ENCODE measurements at regions not wholly inside any gene's neighbourhood (a gene's known extent, or its start where the extent isn't known, plus 50 kb on each side); places are given as distances from the start of the nearest gene placed in this dataset.

DNA sequence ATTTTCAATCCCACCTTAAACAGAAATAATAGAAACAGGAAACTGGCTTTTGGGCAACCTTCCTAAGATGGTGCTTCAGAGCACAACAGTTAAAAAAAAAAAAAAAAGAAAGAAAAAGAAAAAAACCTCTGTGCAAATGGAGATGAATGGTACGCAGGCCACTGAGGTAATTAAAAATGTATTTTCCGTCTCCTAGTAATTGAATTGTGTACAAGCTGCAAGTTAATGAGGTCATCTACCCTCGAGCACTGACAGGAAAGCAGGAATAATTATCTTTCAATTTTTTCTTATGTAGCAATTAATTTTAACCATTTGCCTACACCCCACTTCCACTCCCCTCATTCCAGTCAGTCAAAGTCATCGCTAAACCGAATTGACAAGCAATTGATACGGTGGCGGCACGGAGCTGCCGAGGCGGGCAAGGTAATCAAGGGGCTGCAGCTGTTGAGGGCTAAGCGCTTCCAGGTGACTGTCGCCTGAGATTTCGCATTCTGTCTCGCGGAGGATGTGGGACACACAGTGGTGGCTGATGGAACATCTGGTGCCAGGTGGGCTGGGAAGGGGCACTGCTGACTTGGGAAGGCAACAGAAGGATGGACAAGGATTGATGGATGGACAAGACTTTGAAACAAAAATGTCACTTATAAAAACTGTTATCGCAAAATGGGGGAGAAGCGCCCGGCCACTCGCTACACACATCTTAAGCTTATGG lies 109.4 kb downstream of the RCN1 start:
- WGBS, 2 experiments = 90 to 91% methylated on average over 19 of the region's 19 CpGs
- H3K27me3 ChIP-seq (ENCODE audit: control insufficient read depth, insufficient read depth, low read length, poor library complexity, severe bottlenecking) = no peaks in the 10 kb centered on the region

GRCh38 chr11:32204751-32205150 lies 113.9 kb downstream of the RCN1 start:
- H3K27me3 ChIP-seq (ENCODE audit: control insufficient read depth, insufficient read depth, low read length, poor library complexity, severe bottlenecking) = no peaks in the 10 kb centered on the region
- no peaks in the 10 kb centered on the region for H3K9me3 ChIP-seq (ENCODE audit: control insufficient read depth, low read length)
- H3K36me3 ChIP-seq (ENCODE audit: control insufficient read depth, insufficient read depth, low read length) = no peaks in the 10 kb centered on the region
- H3K4me3 ChIP-seq (ENCODE audit: insufficient read depth, low read depth, low read length) = no peak overlapping the region
- 72 to 79% methylated on average over 5 of the region's 5 CpGs for WGBS, 2 experiments
- H3K27ac ChIP-seq (ENCODE audit: insufficient read depth, low read depth, low read length, poor library complexity, severe bottlenecking) = no peak overlapping the region
- no peaks in the 10 kb centered on the region for H3K4me1 ChIP-seq (ENCODE audit: control insufficient read depth, insufficient read depth, low read length)

More for the DNA sequence above, 109.4 kb downstream of the RCN1 start:
- H3K4me1 ChIP-seq (ENCODE audit: control insufficient read depth, insufficient read depth, low read length) = no peaks in the 10 kb centered on the region
- no peaks in the 10 kb centered on the region for H3K9me3 ChIP-seq (ENCODE audit: control insufficient read depth, low read length)
- no peaks in the 10 kb centered on the region for H3K36me3 ChIP-seq (ENCODE audit: control insufficient read depth, insufficient read depth, low read length)
- H3K4me3 ChIP-seq (ENCODE audit: insufficient read depth, low read depth, low read length) = no peak overlapping the region
- H3K27ac ChIP-seq (ENCODE audit: insufficient read depth, low read depth, low read length, poor library complexity, severe bottlenecking) = no peak overlapping the region

GRCh38 chr11:32210556-32210955 lies 119.7 kb downstream of the RCN1 start:
- 72 to 76% methylated on average over 5 to 6 of the region's 6 CpGs for WGBS, 2 experiments
- Histone ChIP-seq H3K36me3 (ENCODE audit: control insufficient read depth, insufficient read depth, low read length) (no peaks in the 10 kb centered on the region), H3K4me1 (ENCODE audit: control insufficient read depth, insufficient read depth, low read length) (no peaks in the 10 kb centered on the region), H3K27ac (ENCODE audit: insufficient read depth, low read depth, low read length, poor library complexity, severe bottlenecking) (no peak overlapping the region), H3K9me3 (ENCODE audit: control insufficient read depth, low read length) (no peaks in the 10 kb centered on the region), H3K4me3 (ENCODE audit: insufficient read depth, low read depth, low read length) (no peak overlapping the region), H3K27me3 (ENCODE audit: control insufficient read depth, insufficient read depth, low read length, poor library complexity, severe bottlenecking) (no peaks in the 10 kb centered on the region)

DNA sequence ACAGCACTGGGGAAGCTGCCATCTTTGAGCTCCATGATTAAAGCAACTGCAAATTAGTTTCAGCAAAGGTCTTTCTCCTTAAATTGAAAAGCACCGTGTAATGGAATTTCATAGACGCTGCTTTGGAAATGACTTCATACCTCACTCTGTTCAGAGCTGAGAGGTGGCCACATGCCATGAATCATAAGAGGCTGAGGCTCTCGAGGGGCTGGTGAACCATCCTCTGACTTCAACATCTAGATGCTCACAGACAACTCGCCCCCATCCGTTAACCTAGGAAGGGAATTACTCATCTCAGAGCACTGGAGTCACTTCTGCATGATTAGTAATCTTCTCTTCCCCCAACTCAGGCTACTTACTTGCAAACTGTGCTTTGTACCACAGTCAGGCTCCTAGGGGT lies 122.3 kb downstream of the RCN1 start:
- Histone ChIP-seq H3K27me3 (ENCODE audit: control insufficient read depth, insufficient read depth, low read length, poor library complexity, severe bottlenecking) (no peaks in the 10 kb centered on the region), H3K27ac (ENCODE audit: insufficient read depth, low read depth, low read length, poor library complexity, severe bottlenecking) (no peak overlapping the region), H3K4me3 (ENCODE audit: insufficient read depth, low read depth, low read length) (no peak overlapping the region), H3K4me1 (ENCODE audit: control insufficient read depth, insufficient read depth, low read length) (peaks cover 3% of the 10 kb centered on the region), H3K36me3 (ENCODE audit: control insufficient read depth, insufficient read depth, low read length) (no peaks in the 10 kb centered on the region), H3K9me3 (ENCODE audit: control insufficient read depth, low read length) (no peaks in the 10 kb centered on the region)
- WGBS, 2 experiments = 77 to 79% methylated on average over 5 of the region's 5 CpGs

- Histone ChIP-seq H3K4me3 (ENCODE audit: insufficient read depth, low read depth, low read length) (no peak overlapping the region), H3K27ac (ENCODE audit: insufficient read depth, low read depth, low read length, poor library complexity, severe bottlenecking) (no peak overlapping the region), H3K36me3 (ENCODE audit: control insufficient read depth, insufficient read depth, low read length) (no peaks in the 10 kb centered on the region), H3K9me3 (ENCODE audit: control insufficient read depth, low read length) (no peaks in the 10 kb centered on the region), H3K27me3 (ENCODE audit: control insufficient read depth, insufficient read depth, low read length, poor library complexity, severe bottlenecking) (no peaks in the 10 kb centered on the region), H3K4me1 (ENCODE audit: control insufficient read depth, insufficient read depth, low read length) (peaks cover 3% of the 10 kb centered on the region)
- 90 to 93% methylated on average over 1 of the region's 1 CpG for WGBS, 2 experiments
Measured at GRCh38 chr11:32215157-32215556, 124.3 kb downstream of the RCN1 start.

- no peaks in the 10 kb centered on the region for H3K36me3 ChIP-seq (ENCODE audit: control insufficient read depth, insufficient read depth, low read length)
- 92 to 97% methylated on average over 4 of the region's 4 CpGs for WGBS, 2 experiments
- H3K27me3 ChIP-seq (ENCODE audit: control insufficient read depth, insufficient read depth, low read length, poor library complexity, severe bottlenecking) = no peaks in the 10 kb centered on the region
- H3K4me3 ChIP-seq (ENCODE audit: insufficient read depth, low read depth, low read length) = no peak overlapping the region
- no peaks in the 10 kb centered on the region for H3K9me3 ChIP-seq (ENCODE audit: control insufficient read depth, low read length)
- peaks cover 3% of the 10 kb centered on the region for H3K4me1 ChIP-seq (ENCODE audit: control insufficient read depth, insufficient read depth, low read length)
- no peak overlapping the region for H3K27ac ChIP-seq (ENCODE audit: insufficient read depth, low read depth, low read length, poor library complexity, severe bottlenecking)
Measured at GRCh38 chr11:32216749-32217148, 125.9 kb downstream of the RCN1 start.

GRCh38 chr11:32219320-32219719 lies 128.4 kb downstream of the RCN1 start:
- no peak overlapping the region for H3K4me3 ChIP-seq (ENCODE audit: insufficient read depth, low read depth, low read length)
- no peaks in the 10 kb centered on the region for H3K36me3 ChIP-seq (ENCODE audit: control insufficient read depth, insufficient read depth, low read length)
- 90 to 93% methylated on average over 7 of the region's 7 CpGs for WGBS, 2 experiments
- peaks cover 3% of the 10 kb centered on the region for H3K4me1 ChIP-seq (ENCODE audit: control insufficient read depth, insufficient read depth, low read length)
- no peak overlapping the region for H3K27ac ChIP-seq (ENCODE audit: insufficient read depth, low read depth, low read length, poor library complexity, severe bottlenecking)
- H3K9me3 ChIP-seq (ENCODE audit: control insufficient read depth, low read length) = no peaks in the 10 kb centered on the region
- H3K27me3 ChIP-seq (ENCODE audit: control insufficient read depth, insufficient read depth, low read length, poor library complexity, severe bottlenecking) = no peaks in the 10 kb centered on the region

DNA sequence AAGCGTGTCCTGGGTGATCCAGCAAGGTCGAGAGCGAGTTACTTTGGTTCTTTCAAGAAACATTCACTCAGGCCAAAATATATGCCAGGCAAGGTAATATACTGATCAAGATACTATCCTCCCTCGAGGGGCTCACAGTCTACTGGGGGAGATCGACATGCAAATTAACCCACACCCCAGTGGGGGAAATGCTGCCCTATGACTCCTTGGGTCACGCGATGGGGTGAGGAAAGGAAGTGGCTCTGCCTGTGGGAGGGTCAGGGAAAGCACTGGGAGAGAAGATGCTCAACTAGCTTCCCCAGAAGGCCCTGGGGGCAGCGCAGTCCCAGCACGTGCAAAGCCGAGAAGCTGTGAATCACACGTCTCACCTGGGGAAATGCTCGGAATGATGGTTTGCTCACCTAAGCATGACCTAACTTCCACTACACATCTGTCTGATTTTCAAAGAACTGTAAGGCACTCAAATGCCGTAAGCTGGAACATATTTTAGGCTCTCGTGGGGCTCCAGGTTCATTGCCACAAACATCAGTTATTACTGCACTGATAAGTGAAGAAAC lies 130.7 kb downstream of the RCN1 start:
- H3K27ac ChIP-seq (ENCODE audit: insufficient read depth, low read depth, low read length, poor library complexity, severe bottlenecking) = no peak overlapping the region
- peaks cover 3% of the 10 kb centered on the region for H3K4me1 ChIP-seq (ENCODE audit: control insufficient read depth, insufficient read depth, low read length)
- H3K9me3 ChIP-seq (ENCODE audit: control insufficient read depth, low read length) = no peaks in the 10 kb centered on the region
- H3K27me3 ChIP-seq (ENCODE audit: control insufficient read depth, insufficient read depth, low read length, poor library complexity, severe bottlenecking) = no peaks in the 10 kb centered on the region
- WGBS, 2 experiments = 92 to 95% methylated on average over 14 of the region's 14 CpGs
- H3K36me3 ChIP-seq (ENCODE audit: control insufficient read depth, insufficient read depth, low read length) = no peaks in the 10 kb centered on the region
- H3K4me3 ChIP-seq (ENCODE audit: insufficient read depth, low read depth, low read length) = no peak overlapping the region

- Histone ChIP-seq H3K9me3 (ENCODE audit: control insufficient read depth, low read length) (no peaks in the 10 kb centered on the region), H3K27me3 (ENCODE audit: control insufficient read depth, insufficient read depth, low read length, poor library complexity, severe bottlenecking) (no peaks in the 10 kb centered on the region), H3K27ac (ENCODE audit: insufficient read depth, low read depth, low read length, poor library complexity, severe bottlenecking) (no peak overlapping the region), H3K4me1 (ENCODE audit: control insufficient read depth, insufficient read depth, low read length) (no peaks in the 10 kb centered on the region), H3K4me3 (ENCODE audit: insufficient read depth, low read depth, low read length) (no peak overlapping the region), H3K36me3 (ENCODE audit: control insufficient read depth, insufficient read depth, low read length) (no peaks in the 10 kb centered on the region)
- 85 to 91% methylated on average over 2 to 3 of the region's 3 CpGs for WGBS, 2 experiments
Measured at GRCh38 chr11:32224580-32224979, 133.7 kb downstream of the RCN1 start.

DNA sequence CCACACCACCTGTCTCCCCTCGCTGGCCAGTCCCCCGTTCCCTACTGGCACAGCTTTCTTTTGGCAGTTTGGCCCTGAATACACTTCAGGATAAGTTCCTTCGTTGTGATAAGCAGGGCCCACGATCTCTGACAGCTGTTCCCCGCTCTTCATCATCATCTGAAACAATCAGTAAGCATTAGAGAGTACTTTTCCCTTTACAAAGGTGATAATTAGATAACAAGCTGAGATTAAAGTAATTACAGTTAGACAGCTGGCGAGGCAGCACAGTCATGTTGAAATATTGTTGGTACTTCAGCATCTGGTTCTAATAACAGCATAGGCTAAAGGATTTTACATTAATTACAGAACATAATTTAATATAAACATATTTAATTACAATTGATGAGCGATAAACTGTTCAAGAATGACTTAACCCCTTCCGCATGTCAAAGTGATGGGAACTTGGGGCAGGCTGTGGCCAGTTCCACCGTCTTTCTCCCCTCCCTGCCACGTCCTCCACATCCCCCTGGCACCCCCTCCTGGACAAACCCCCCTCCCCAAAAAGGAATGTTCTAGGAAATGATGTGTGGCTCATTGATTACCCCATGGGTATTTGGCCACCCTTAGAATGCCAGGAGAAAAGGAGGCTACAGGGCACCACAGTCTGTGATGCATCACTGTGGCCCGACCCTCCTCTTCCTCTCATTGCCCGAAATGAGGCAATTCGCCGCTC lies 134.9 kb downstream of the RCN1 start:
- WGBS, 2 experiments = 93 to 95% methylated on average over 12 to 14 of the region's 14 CpGs
- no peak overlapping the region for H3K27ac ChIP-seq (ENCODE audit: insufficient read depth, low read depth, low read length, poor library complexity, severe bottlenecking)
- no peak overlapping the region for H3K4me3 ChIP-seq (ENCODE audit: insufficient read depth, low read depth, low read length)
- H3K4me1 ChIP-seq (ENCODE audit: control insufficient read depth, insufficient read depth, low read length) = no peaks in the 10 kb centered on the region
- H3K9me3 ChIP-seq (ENCODE audit: control insufficient read depth, low read length) = no peaks in the 10 kb centered on the region
- no peaks in the 10 kb centered on the region for H3K27me3 ChIP-seq (ENCODE audit: control insufficient read depth, insufficient read depth, low read length, poor library complexity, severe bottlenecking)
- H3K36me3 ChIP-seq (ENCODE audit: control insufficient read depth, insufficient read depth, low read length) = no peaks in the 10 kb centered on the region
